WI38 (cell line): ENCODE measurements at regions not wholly inside any gene's neighbourhood (a gene's known extent, or its start where the extent isn't known, plus 50 kb on each side); places are given as distances from the start of the nearest gene placed in this dataset.

ENCODE experiments used
- H3K4me3 ChIP-seq: 2 replicates; pipeline ENCODE4 v1.5.1; 2011; ENCODE audit warnings: low read depth, mild to moderate bottlenecking, control low read depth, low read length
- CTCF ChIP-seq: IDR thresholded peaks from 2 replicates; pipeline ENCODE4 v1.5.1; 2012; ENCODE audit warnings: low read depth, mild to moderate bottlenecking, control low read depth, low read length

- no peak for TF ChIP-seq CTCF
Measured at GRCh38 chr1:5643360-5644107, 348.7 kb downstream of the NPHP4 start.

GRCh38 chr1:5640845-5641244 lies 351.4 kb downstream of the NPHP4 start:
- TF ChIP-seq CTCF, result no peak
- no peak overlapping the region for H3K4me3 ChIP-seq

More at GRCh38 chr1:5643360-5644107, 348.7 kb downstream of the NPHP4 start:
- no peak overlapping the region for H3K4me3 ChIP-seq

GRCh38 chr1:5639106-5639722 lies 353.0 kb downstream of the NPHP4 start:
- H3K4me3 ChIP-seq, result no peak overlapping the region
- TF ChIP-seq CTCF, result no peak

- H3K4me3 ChIP-seq, result no peak overlapping the region
- TF ChIP-seq CTCF, result no peak
Measured at GRCh38 chr1:5638582-5638981, 353.6 kb downstream of the NPHP4 start.

GRCh38 chr1:5637171-5637570 lies 355.1 kb downstream of the NPHP4 start:
- no peak for TF ChIP-seq CTCF
- no peak overlapping the region for H3K4me3 ChIP-seq

GRCh38 chr1:5634893-5635292 lies 357.3 kb downstream of the NPHP4 start:
- no peak overlapping the region for H3K4me3 ChIP-seq
- no peak for TF ChIP-seq CTCF

GRCh38 chr1:5632814-5633213 lies 359.4 kb downstream of the NPHP4 start:
- no peak for TF ChIP-seq CTCF

More at GRCh38 chr1:5632814-5633213, 359.4 kb downstream of the NPHP4 start:
- H3K4me3 ChIP-seq, result no peak overlapping the region
